ENCODE measurements at regions not wholly inside any gene's neighbourhood (a gene's known extent, or its start where the extent isn't known, plus 50 kb on each side); places are given as distances from the start of the nearest gene placed in this dataset.

- no peak for TF ChIP-seq REST (IDR thresholded peaks at IDR 0.05; ENCODE audit: borderline replicate concordance in 1 of 2, low read depth in 1 of 2, low read length in 2 of 2)
- no peak for TF ChIP-seq MEF2D (CRISPR knock-in tag; IDR thresholded peaks at IDR 0.05)
These were observed 78.2 kb upstream of the HTR1A start (continued) for GRCh38 chr5:64040490-64040889.

GRCh38 chr5:64026493-64026892 lies 64.2 kb upstream of the HTR1A start:
- ATAC-seq (no peak), DNase-seq (ENCODE audit: low spot score) (no peak), FAIRE-seq (no peak)
- H3K9me3 ChIP-seq (ENCODE audit: low read length): peaks cover 44% of the 10 kb centered on the region
- no TSS peak for BruUV-seq (replicated peaks)
- no peak overlapping the region for H3K4me2 ChIP-seq (ENCODE audit: low read depth, low read length)
- no peaks in the 10 kb centered on the region for H3K4me1 ChIP-seq (ENCODE audit: insufficient read depth, low read length)
- CTCF ChIA-PET (ENCODE audit: low intra/inter-chr PET ratio, low total read pairs): no interaction called here
- H3K27ac ChIP-seq (ENCODE audit: extremely low read length, insufficient read depth, low read length): no peak overlapping the region
- intact Hi-C loops (cut with micrococcal nuclease; ENCODE audit: unreplicated experiment): no loop called here
- TF ChIP-seq ZNF589 (CRISPR knock-in tag; conservative IDR thresholded peaks at IDR 0.05): no peak
- no peak for TF ChIP-seq SOX5 (CRISPR knock-in tag; IDR thresholded peaks at IDR 0.05; ENCODE audit: borderline replicate concordance)
- TF ChIP-seq CEBPB (IDR thresholded peaks at IDR 0.05; ENCODE audit: borderline replicate concordance, low read depth, low read length): peak; percentile 66; the same call in 1 of the 2 replicates
- no peak for TF ChIP-seq ZNF17 (CRISPR knock-in tag; IDR thresholded peaks at IDR 0.05)
- TF ChIP-seq FOXC1 (CRISPR knock-in tag; IDR thresholded peaks at IDR 0.05; ENCODE audit: borderline replicate concordance): no peak
- TF ChIP-seq FIP1L1 (IDR thresholded peaks at IDR 0.05; ENCODE audit: borderline replicate concordance, insufficient read depth, low read depth, low read length): no peak
- H3K36me3 ChIP-seq (replicated peaks in 1 of 2; ENCODE audit: control insufficient read depth in 1 of 2, insufficient read depth in 2 of 2, low read length in 2 of 2): no peaks in the 10 kb centered on the region
- in situ Hi-C loops (cut with HindIII; ENCODE audit: extremely low pct_ligation_motif_present, low pct_unique_long_range_greater_than_20kb): no loop called here
- H3K79me2 ChIP-seq (ENCODE audit: insufficient read depth, low read length): no peaks in the 10 kb centered on the region
- H3K27me3 ChIP-seq (ENCODE audit: control insufficient read depth in 1 of 2, insufficient read depth in 2 of 2, low read length in 2 of 2): no peaks in the 10 kb centered on the region
- no peak overlapping the region for H2AFZ ChIP-seq (ENCODE audit: low read length)
- H3K9ac ChIP-seq (ENCODE audit: insufficient read depth, low read depth, low read length): no peak overlapping the region
- no peak overlapping the region for H3K4me3 ChIP-seq (replicated peaks in 1 of 3; ENCODE audit: insufficient read depth in 1 of 3, low read depth in 2 of 3, low read length in 3 of 3)
- POLR2A ChIA-PET: no interaction called here
- H4K20me1 ChIP-seq (ENCODE audit: insufficient read depth, low read length): no peaks in the 10 kb centered on the region
- WGBS (ENCODE audit: low lambda C conversion rate): 6% methylated on average over 2 of the region's 2 CpGs

Data from HepG2 (cell line).